ELR (cell line): ENCODE measurements at regions not wholly inside any gene's neighbourhood (a gene's known extent, or its start where the extent isn't known, plus 50 kb on each side); places are given as distances from the start of the nearest gene placed in this dataset.
"Not testable (repeated sequence)": the region's sequence is repeated elsewhere in the genome, so short reads cannot be mapped to it uniquely, and the experiment has no call there.

ENCODE experiments used
- DNase-seq: peaks from one replicate; pipeline ENCODE4 v3.0.0-alpha.2; 2015; ENCODE audit warnings: low read depth

- DNase-seq, result no peak
These were observed 109.5 kb downstream of the SINHCAF start for GRCh38 chr12:31216479-31216878.

DNA sequence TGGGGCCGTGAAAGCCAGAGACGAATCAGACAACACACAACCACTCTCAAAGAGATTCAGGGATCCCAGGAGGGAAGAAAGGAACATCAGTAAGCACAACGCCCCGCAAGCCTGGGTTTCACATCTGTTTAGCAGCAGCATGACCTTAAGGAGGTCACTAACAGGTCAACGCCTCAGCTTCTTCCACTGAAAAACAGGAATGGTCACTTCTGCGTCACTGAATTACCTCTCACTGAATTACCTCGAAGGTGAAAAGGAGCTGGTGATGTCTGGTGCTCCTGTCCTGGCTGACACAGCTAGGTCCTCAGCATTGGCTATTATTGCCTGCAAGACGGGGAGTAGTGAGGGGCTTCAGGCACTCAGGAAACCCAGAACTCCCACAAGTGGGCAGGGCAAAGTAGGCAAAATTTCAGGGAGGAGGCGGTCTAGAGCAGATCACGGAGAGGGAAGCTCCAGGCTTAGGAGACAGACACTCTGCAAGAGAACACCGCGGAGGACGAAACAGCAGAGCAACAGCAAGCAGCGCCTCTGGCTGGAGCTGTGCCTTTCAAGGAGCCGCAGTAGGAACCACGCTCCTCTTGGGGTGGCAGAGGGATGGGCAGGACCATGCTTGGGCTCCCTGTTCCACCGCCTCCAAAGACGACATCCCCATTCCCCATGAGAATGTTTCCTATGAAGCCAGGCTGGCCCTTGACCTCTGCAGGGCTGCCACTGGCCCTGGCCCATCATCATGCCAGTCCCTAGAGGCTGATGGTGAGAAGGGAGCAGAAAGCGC lies 108.4 kb downstream of the SINHCAF start:
- DNase-seq, result no peak

DNA sequence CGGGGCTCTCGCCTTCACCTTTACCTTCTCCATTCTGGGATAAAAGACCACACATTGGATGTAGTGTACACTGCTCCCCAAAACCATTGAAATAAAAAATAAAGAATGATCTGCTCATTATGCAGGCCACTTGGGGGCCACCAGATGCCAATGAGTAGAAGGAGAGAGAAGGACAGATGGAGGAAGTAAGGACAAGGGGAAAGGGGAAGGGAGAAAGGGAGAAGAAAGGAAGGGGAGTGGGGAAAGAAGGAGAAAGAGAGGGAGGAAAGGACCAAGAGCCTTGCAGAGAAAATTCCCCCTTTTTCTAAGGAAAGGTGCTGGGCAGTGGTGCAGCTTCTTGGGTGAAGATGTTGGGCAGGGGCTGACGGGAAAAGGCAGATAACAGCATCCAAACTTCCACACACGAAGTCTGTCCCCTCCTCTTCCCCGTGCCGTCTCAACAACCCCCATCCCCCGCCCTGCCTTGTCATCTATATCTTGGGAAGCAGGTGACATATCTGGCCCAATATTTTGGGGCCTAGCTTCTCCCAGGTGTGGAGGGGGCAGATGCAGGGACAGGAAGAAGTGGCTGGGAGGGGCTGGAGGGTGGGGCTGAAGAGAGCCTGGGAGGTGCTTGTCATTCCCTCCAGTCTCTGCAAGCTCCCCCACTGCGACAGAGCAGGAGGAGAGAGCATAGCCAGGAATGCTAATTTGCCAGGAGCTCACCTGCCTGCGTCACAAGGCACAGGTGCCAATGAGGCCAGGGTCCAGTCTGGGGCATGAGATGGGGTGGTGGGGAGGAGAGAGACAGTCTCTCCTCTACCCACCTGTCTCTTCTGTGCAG lies 107.5 kb downstream of the SINHCAF start:
- DNase-seq, result no peak

- no peak for DNase-seq
These were observed 106.4 kb downstream of the SINHCAF start for GRCh38 chr12:31219521-31219920.

GRCh38 chr12:31220061-31220460 lies 105.9 kb downstream of the SINHCAF start:
- DNase-seq, result no peak

DNA sequence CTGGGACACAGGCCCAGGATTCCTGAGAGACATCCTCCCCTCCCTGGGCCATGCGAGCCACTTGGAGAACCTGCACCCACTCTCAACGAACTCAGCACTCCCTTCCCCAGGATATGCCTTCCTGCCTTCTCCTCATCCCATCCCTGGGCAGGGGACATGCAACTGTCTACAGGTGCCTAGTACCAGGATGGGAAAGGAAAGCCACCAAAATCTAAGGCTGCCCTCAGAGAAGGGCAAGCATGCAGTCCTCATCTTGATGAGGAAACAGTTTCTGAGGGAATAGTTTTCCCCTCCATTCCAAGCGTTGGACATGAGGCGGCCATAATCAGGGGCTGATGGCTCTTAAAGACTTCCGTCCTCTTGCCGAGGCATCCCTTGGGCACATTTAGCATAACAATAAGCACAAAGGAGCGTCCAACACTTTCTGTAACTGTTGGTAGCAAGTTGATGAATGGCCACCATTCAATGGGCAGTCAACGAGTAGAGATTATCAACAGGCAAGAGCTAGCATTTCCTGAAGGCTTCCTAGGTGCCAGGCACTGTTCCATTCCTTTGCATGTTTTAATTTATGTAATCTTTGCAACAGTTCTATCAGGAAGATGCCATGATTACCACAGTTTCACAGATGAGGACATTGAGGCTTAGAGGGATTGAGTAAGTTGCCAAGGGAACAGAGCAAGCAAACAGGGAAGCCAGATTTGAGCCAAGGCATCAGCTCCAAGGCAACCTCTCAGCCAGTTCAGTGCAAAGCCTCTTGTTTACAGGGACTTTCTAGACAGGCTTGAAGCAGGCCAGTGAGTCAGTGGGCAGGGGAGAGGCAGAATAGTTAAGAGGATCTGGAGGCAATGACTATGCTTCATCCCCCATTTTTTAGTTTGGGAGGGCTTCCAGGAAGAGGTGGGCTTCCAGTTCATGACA lies 105.1 kb downstream of the SINHCAF start:
- no peak for DNase-seq

- no peak for DNase-seq
These were observed 104.4 kb downstream of the SINHCAF start for GRCh38 chr12:31221551-31221945.

DNA sequence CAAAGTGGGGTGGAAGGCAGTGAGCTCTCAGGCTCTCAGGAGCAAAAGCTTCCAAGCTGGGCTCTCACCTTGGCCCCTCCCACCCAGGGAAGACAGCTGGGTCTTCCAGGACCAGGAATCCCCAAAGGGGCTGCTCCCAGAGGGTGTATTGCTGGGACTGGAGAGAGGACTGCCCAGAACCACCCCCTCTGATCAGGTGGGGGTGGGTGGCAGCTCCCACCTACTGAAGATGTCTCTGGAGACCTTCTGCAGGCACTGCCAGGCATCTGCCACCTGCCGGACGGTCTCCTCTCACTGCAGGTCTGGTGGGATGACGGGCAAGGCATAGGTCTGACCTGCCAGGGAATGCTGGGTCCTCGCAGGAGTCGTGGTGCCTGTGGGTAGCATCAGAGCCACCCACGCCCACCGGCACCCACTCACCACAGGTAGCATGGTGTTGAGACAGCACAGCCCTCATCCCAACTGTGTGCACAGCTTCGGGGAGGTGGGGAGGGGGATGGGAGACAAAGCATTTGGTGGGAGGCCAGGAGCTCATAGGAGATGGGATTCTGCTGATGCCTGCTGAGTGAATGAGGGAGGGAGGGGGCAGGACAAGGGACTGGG lies 103.2 kb downstream of the SINHCAF start:
- DNase-seq, result no peak

DNA sequence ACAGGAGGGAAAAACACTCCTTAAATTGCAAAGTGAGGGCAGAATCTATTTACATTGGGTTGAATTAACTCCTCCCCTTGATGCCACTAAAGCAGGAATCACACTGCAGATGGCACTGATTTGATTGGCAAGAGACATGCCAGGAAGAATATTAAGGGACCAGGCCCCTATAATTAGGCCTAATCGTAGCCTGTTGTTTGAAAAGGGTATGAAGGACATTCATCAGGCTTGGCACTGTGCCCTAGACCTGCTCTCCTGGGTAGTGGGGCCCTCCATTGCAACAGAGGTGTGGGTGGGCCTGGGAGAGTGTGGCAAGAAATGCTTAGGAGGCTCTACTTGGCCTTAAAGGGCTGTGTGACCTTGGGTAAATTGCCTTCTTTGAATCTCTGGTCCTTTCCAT lies 102.3 kb downstream of the SINHCAF start:
- DNase-seq, result not testable (repeated sequence)

DNA sequence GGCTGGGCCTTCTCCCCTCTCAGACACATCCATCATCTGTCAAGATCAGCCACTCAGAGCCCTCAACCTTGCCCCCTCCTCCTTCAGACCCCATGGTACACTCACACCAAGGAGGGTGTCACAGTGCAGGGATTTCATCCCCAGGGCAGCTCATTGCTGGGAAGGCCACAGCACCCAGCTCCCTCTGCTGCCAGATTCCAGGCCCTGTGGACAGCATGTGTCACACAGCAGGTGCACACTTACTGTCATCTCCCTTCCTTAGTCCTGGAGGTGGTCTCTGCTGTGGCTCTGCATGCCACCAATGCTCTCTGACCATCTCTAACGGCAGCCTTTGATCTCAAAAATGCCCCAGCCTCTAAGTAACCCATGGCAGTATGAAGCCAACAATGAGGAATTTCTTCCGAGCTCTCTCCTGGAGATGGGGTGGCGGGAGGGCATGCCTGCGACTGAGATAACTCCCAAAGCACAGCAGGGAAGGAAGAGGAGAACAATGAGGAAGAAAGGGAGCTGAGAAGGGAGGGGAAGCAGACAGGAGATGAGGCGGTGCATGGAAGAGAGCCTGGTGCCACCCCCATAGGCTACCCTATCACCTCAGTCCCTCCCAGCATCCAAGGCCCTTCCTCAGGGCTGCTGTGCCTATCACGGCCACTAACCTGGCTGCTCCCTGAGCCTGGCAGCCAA lies 101.0 kb downstream of the SINHCAF start:
- DNase-seq, result no peak

- no peak for DNase-seq
These were observed 100.1 kb downstream of the SINHCAF start for GRCh38 chr12:31225656-31226535.

DNA sequence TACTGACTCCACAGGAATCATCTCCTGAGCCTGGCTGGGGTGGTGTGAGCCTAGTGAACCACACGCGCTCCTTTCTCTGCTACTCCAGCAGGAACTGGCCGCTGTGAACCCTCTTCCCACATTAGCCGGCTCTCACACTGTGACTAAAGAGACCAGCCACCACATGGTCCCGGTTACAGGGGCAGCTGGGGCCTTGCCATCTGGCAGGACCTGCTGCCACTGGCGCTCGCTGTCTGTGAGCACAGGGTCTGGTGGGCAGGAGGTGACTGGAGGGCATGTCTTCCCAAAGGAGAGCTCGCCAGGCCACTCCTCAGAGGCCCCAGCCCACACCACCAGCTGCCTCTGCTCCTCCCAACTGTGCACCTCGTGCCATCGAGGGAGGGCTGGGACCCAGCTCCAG lies 99.3 kb downstream of the SINHCAF start:
- DNase-seq, result no peak

DNA sequence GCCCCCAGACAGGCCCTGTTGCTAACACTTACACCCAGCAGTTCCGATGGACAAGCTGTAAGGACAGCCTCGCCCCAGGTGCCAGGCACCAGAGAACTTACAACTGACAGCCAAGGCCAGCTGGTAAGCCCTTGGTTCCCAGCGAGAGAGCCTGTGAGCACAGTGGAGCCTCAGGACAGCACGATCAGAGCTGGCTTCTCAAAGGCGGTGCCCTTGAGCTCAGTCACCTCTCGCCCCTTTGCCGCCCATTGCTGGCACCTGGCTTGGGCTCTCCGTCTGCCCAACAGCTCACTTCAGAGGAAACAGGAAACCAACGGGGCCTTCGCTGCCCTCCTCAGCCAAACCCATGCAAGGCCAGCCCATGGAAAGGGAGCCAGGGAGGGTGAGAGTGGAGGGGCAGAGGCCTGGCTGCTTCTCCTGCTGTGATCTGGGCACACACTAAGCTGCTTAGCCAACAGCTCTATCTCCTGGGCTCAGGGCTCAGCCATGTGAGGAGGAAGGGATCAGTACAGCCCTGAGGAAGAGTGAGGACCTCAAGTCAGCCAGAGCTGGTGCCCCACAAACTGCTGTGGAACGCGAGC lies 98.5 kb downstream of the SINHCAF start:
- DNase-seq, result no peak

DNA sequence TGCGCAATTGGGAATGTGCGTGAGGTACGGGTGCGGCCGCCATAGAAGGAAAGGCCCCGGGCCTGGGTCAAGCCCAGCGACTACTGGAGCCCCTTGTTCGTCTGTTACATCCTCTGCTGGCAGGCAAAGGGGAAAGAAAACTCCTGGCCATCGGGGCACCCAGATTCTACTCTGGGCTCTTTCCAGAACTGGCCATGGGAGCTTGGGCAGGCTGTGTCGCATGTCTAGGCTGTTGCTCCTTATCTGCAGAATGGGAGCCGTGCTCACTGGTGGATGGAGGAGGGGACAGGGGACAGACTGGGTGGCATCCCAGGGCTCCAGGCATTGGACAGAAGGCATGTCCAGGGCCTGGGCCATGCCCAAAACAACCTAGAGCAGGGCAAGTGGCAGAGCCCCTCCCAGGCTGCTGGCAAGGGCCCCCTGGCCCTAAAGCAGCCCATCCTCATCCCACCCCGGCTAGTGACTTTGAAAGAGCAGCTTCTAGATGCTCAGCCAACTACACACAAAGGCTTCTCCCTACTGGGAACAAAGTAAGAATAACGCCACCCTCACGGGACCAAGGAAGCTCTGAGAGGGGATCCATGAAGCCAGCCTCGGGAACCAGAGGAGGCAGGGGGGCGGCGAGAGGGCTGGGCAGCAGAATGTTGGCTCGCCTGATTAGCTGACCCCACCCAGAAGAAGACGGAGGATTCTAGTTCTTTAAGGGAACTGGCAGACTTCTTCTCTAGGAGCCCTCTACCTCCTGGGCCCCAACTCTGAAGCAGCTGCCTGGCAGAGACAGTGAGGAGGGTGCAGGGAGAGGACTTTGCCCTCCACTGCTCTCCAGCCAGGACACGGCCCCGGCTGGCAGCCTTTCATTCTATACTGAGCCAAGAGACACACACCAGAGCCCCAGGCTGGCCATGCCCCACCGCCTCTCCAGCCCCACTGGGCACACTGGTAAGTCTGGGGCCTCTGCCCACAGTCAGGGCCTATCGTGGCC lies 96.8 kb downstream of the SINHCAF start:
- no peak for DNase-seq

DNA sequence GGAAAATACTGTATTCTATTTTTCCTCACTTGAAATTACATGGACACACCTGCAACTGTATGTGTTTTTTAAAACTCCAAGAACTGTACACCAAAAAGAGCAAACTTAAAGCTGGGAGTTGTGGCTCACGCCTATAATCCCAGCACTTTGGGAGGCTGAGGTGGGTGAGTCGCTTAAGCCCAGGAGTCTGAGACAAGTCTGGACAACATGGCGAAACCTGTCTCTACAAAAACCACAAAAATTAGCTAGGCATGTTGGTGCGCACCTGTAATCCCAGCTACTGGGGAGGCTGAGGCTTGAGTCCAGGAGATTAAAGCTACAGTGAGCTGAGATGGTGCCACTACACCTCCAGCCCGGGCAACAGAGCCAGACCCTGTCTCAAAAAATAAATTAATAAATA lies 95.9 kb downstream of the SINHCAF start:
- no peak for DNase-seq
